ENCODE measurements at regions not wholly inside any gene's neighbourhood (a gene's known extent, or its start where the extent isn't known, plus 50 kb on each side); places are given as distances from the start of the nearest gene placed in this dataset.

GRCh38 chr5:124972703-124973102 is 226.3 kb upstream of the ZNF608 start:
- TF ChIP-seq, protein P1, sequence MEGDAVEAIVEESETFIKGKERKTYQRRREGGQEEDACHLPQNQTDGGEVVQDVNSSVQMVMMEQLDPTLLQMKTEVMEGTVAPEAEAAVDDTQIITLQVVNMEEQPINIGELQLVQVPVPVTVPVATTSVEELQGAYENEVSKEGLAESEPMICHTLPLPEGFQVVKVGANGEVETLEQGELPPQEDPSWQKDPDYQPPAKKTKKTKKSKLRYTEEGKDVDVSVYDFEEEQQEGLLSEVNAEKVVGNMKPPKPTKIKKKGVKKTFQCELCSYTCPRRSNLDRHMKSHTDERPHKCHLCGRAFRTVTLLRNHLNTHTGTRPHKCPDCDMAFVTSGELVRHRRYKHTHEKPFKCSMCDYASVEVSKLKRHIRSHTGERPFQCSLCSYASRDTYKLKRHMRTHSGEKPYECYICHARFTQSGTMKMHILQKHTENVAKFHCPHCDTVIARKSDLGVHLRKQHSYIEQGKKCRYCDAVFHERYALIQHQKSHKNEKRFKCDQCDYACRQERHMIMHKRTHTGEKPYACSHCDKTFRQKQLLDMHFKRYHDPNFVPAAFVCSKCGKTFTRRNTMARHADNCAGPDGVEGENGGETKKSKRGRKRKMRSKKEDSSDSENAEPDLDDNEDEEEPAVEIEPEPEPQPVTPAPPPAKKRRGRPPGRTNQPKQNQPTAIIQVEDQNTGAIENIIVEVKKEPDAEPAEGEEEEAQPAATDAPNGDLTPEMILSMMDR (IDR thresholded peaks at IDR 0.05): no peak
- TF ChIP-seq POLR2A (IDR thresholded peaks at IDR 0.05): no peak
